NCI-H2107 treated with DMSO at 0.1 percent for 48 hours (cell line): ENCODE measurements at regions not wholly inside any gene's neighbourhood (a gene's known extent, or its start where the extent isn't known, plus 50 kb on each side); places are given as distances from the start of the nearest gene placed in this dataset.
"Not testable (repeated sequence)": the region's sequence is repeated elsewhere in the genome, so short reads cannot be mapped to it uniquely, and the experiment has no call there.

ENCODE experiments used
- DNase-seq: peaks from one replicate; lab custom pipeline; 2025; ENCODE audit not compliant: unreplicated experiment; lab: John Stamatoyannopoulos, UW

GRCh38 chr10:53441843-53442242 is 669.3 kb upstream of the MBL2 start:
- DNase-seq, result no peak

- DNase-seq, result no peak
Observed at GRCh38 chr10:53440601-53441000, 668.0 kb upstream of the MBL2 start.

GRCh38 chr10:53439075-53439474 is 666.5 kb upstream of the MBL2 start:
- DNase-seq, result not testable (repeated sequence)

GRCh38 chr10:53434413-53434812 is 661.8 kb upstream of the MBL2 start:
- DNase-seq, result no peak

- DNase-seq, result no peak
Observed at GRCh38 chr10:53432035-53432434, 659.5 kb upstream of the MBL2 start.

- no peak for DNase-seq
Observed at GRCh38 chr10:53430974-53431373, 658.4 kb upstream of the MBL2 start.

DNA sequence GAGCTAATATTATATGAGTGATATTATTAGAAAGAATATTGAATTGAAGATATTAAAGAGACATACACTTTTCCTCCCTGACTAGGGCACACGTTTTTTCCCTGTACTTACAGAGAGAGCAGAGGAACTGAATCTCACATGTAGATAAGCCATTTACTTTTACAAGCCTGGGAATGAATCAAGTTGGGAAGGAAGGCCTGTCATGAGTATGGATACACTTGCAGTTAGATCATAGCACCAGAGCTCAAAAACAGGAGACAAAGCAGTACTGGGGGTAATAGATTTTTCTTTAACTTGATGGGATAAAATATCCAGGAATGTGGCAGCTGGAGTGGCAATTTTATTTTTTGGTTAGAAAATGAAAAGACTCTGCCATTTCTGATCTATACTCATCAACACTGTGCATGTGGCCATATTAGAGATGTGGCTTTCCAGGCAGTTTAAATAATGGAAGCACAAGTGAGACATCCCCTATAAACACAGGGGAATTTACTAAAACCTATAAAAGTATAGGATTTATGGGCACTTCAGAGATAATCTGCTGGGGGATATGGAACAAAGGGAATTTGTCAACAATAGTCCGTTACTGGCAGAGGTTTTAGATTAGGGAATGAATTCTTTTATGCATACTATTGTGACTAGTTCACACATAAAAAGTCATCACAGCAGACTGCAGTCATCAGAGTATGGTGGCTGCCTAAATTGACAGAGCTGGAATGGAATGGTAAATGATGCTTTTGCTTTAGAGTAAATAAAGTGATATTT is 657.7 kb upstream of the MBL2 start:
- no peak for DNase-seq

- DNase-seq, result no peak
Observed at GRCh38 chr10:53422223-53422888, 649.8 kb upstream of the MBL2 start.

DNA sequence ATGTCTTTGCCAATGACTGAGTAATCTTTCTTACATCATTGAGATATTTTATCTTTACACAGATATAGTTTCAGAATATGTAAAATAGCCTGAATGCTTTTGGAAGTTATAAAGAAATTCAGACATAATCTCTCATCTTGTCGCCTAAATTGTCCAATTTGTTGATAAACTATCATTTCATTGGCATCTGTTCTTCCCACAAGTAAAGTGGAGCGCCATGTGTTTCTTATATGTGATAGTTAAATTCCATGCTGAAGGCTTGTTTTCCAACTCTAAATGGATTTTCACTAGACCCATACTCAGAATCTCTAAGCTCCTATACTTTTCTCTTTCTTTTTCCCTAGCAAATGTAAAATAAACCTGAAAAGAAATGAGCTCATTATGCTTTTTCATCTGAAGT is 640.1 kb upstream of the MBL2 start:
- no peak for DNase-seq

DNA sequence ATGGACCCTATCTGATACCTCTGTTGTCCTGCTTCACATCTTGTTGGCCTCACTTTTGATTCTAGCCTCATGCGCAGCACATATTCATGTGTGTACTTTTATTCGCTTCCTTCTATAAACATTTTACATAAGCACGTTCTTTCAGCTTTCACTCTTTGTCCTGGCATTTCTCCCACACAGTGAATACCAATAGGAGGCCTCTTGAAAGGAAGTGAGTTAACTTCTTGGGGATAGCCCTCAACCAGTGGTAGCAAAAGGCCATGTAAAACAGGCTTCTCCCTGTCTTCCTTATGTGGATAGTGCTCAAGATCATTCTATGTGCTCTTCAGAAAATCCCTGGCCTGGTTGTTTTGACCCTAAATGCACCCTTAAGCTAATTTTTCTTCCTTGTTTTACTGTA is 633.9 kb upstream of the MBL2 start:
- no peak for DNase-seq

- no peak for DNase-seq
Observed at GRCh38 chr10:53403688-53404087, 631.1 kb upstream of the MBL2 start.

GRCh38 chr10:53402594-53402993 is 630.0 kb upstream of the MBL2 start:
- no peak for DNase-seq

DNA sequence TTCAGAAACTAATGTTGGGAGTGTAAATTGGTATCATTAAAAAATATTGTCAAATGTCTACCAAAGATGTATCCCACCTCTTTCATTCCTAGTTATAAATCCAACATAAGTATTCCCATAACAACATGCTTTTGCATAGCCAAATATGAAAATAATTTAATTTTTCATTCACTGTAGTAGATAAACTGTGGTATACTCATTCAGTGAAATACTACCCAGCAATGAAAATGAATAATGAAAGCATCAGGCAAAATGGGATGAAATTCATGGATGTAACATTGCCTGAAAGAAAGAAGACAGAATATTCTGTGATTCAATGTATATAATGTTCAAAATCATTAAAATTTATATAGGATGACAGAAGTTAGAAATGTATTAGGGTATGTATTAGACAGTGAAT is 629.0 kb upstream of the MBL2 start:
- no peak for DNase-seq

GRCh38 chr10:53396876-53397275 is 624.3 kb upstream of the MBL2 start:
- DNase-seq, result no peak

DNA sequence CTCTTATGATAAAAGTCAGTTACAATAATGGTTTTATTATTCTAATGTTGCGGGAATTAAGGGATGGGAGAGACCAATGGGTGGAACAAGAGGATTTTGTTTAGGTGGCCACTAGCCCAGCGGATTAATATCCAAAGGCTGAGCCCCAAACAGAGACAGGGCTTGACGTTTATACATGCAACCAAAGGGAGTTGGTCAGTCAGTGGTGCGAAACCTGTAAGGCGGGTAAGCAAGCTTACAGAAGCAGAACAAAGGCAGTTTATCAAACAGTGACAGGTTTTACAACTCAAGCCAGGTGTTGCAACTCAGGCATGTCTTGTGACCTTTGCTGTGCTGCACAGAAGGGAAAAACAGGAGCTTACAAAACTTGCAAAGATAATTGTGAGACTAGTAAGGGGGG is 622.9 kb upstream of the MBL2 start:
- no peak for DNase-seq

DNA sequence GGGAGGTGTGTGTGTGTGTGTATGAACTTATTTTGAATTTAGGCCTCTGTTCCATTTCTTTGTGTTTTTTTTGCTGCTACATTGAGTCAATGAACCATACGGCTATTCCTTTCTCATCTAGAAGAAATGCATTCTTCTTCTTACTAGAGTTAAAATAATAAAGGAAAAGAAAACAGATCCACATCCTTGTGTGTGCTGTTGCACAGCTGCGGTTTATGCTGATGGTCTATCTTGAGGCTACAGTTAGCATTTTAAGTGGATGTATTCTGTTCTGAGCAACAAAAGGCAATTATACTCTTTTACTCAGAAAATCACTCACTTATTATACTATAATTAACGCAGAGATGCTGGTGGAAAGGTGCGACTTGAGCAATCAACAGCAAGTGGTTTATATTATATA is 615.0 kb upstream of the MBL2 start:
- DNase-seq, result no peak

GRCh38 chr10:53382543-53382942 is 610.0 kb upstream of the MBL2 start:
- DNase-seq, result no peak

DNA sequence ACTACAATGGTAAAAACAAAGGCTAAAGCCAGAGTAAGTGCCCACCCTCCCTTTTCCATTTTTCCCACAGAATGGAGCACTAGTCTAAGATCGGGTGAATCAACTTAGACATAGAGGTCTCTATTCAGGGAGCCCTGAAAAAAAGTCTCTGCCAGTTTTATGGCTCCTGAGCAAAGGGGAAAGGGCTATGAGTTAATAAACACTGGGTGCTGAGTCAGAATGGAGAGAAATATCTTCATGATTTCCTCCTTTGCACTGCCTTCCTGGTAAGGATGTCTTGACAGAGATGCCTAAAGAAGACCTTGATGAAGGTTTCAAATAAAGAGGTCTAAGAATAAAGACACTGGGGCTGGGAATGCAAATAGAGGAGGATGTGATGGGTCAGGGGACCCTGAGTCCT is 607.4 kb upstream of the MBL2 start:
- DNase-seq, result no peak

DNA sequence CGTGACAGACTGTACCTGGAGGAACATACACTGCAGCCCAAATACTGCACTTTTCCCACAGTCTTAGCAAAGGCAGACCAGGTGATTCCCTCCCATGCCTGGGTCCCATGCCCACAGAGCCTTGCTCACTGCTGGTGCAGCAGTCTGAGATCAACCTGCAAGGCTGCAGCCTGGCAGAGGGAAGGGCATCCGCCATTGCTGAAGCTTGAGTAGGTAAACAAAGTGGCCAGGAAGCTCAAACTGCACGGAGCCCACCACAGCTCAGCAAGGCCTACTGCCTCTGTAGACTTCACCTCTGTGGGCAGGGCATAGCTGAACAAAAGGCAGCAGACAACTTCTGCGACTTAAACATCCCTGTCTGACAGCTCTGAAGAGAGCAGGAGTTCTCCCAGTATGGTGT is 597.8 kb upstream of the MBL2 start:
- no peak for DNase-seq

DNA sequence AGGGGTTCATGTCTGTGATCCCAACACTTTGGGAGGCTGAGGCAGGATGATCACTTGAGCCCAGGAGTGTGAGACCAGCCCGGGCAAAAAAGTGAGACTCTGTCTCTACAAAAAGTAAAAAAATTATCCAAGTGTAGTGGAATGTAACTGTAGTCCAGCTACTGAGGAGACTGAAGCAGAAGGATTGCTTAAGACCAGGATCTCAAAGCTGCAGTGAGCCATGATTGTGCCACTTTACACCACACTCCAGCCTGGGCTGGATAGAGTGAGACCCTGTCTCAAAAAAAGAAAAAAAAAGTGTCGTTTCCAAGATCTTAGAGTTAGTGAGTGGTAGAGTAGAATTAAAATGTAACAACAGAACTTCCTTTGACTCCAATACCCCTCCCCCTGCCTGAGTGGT is 589.4 kb upstream of the MBL2 start:
- DNase-seq, result no peak

GRCh38 chr10:53361281-53361680 is 588.7 kb upstream of the MBL2 start:
- no peak for DNase-seq

- DNase-seq, result not testable (repeated sequence)
Observed at GRCh38 chr10:53358978-53359377, 586.4 kb upstream of the MBL2 start.

GRCh38 chr10:53358536-53358935 is 586.0 kb upstream of the MBL2 start:
- no peak for DNase-seq
